ENCODE measurements at regions not wholly inside any gene's neighbourhood (a gene's known extent, or its start where the extent isn't known, plus 50 kb on each side); places are given as distances from the start of the nearest gene placed in this dataset.
"Not testable (repeated sequence)": the region's sequence is repeated elsewhere in the genome, so short reads cannot be mapped to it uniquely, and the experiment has no call there.

DNA sequence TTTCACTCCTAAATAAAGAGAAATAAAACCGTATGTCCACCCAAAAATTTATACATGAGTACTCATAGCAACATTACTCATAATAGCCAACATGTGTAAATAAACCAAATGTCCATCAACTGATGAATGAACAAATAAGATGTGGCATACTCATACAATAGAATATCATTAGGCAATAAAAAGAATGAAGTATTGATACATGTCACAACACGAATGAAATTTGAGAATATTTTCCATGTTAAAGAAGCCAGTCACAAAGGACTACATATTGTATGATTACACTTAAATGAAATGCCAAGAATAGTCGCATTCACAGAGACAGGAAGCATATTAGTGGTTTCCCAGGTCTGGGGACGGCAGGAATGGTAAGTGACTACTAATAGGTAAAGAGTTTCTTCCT is 869.2 kb downstream of the IGSF11 start:
- in situ Hi-C loops (cut with MboI; ENCODE audit: low sequenced_read_pairs): no loop called here

DNA sequence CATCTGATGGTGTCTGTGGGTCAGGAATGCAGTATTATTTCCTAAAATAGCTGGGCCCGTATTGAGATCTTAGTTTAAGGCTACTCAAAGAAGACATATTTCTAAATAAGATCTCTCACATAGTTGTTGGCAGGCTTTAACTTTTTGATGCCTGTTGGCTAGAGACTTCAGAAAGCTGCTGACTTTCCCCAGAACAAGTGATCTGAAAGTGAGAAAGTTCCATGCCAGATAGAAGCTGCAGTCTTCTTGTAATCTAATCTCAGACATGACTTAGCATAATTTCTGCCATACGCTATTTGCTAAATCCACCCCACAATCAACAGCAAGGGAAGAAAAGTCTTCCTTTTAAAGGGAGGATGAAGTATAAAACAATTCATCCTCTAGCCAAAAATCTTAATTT is 867.1 kb downstream of the IGSF11 start:
- in situ Hi-C loops (cut with MboI; ENCODE audit: low sequenced_read_pairs): no loop called here

DNA sequence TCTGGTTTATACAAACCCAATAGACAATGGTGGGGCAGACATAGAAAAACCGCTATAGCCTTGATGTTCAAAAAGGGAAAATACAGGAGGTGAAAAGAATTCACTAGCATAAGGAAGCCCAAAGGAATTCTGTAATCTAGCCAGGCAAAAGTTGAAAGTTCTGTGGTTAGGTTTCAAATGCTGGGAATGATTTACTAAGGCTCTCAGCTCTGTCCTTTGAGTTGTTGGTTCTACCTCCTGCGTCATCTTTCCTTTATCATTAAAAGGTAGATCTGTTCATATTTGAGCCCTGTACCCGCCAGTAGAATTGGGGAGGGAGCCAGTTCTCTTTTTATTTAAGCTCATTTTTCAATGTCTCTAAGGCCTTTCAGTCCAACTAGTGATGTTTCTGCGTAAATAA is 866.5 kb downstream of the IGSF11 start:
- in situ Hi-C loops (cut with MboI; ENCODE audit: low sequenced_read_pairs): no loop called here

DNA sequence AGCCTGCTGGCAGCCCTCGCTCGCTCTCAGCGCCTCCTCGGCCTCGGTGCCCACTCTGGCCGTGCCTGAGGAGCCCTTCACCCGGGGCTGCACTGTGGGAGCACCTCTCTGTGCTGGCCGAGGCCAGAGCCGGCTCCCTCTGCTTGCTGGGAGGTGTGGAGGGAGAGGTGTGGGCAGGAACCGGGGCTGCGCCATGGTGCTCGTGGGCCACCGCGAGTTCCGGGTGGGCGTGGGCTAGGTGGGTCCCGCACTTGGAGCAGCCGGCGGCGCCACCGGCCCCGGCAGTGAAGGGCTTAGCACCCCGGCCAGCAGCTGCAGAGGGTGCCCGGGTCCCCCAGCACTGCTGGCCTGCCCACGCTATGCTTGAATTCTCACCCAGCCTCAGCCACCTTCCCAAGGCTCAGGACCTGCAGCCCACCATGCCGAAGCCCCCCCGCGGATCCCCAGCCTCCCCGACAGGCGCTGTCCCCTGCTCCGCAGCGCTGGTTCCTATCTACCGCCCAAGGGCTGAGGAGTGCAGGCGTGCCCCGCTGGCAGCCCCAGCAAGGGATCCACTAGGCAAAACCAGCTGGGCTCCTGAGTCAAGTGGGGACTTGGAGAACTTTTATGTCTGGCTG is 863.3 kb downstream of the IGSF11 start:
- in situ Hi-C loops (cut with MboI; ENCODE audit: low sequenced_read_pairs): no loop called here

DNA sequence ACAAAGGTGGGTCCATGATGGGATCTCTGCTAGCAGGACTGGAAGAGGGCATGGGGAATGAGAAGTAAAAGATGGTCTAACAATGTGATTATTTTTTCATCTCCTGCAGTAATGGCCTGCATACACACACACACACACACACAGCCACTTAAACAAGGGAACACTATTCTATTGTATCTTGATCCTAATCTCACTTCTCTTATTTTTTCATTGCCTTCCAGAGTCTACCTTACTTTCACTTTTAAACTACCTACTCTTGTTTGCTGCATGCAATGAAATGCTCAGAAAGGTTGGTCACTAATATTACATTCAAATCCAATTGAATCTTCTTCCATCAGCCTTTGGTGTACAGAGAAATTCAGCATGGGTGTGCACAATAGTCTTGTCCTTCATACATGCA is 853.8 kb downstream of the IGSF11 start:
- in situ Hi-C loops (cut with MboI; ENCODE audit: low sequenced_read_pairs): no loop called here

DNA sequence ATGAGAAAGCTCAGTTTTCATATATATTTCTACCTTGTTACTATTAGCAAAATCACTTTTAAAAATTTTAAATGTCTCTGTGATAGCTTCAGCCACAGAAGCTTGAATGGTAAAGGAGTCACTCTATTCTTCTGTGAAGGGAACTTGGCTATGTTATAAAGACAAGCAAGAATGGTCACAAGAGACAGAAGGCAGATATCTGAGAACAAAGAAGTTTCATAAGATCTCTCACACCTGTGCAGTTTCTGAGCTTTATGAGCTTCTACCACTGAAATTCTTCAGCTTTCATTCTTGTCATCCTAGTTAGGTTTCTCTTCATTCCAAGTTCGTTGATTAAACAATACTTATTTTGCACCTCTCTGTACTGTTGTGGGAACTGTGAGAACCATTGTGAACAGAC is 853.4 kb downstream of the IGSF11 start:
- in situ Hi-C loops (cut with MboI; ENCODE audit: low sequenced_read_pairs): no loop called here

DNA sequence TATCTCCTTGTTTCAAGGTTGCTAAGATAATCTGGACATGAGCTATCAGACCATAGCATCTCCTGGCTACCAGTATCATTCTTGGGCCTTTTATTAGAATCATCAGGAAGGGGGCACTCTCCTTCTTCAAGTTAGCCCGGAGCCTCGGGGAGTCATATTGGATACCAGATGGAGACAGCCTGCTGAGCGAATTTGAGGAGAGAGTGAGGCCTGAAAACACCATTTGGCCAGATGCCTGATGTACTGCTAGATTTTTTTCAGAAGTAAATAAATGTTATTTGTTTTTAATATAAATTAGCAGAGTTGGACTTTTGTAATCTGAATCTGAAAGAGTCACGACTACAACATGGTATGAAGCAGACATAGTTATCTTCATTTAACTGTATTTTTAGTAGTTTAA is 848.6 kb downstream of the IGSF11 start:
- in situ Hi-C loops (cut with MboI; ENCODE audit: low sequenced_read_pairs): no loop called here

DNA sequence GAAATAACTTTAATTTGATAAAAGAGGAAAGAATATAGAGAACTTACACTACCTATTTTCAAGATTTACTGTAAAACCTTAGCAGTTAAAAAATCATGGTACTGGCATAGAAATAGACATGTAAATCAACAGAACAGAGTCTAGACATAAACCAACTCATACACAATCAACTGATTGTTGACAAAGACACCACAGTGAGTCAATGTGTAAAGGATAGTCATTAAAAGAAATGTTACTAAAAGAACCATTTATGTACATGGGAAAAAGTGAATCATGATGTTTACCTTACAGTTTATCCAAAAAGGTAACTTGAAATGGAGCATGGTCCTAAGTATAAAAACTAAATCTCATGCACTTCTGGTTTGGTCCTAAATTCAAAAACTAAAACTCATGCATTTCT is 847.4 kb downstream of the IGSF11 start:
- in situ Hi-C loops (cut with MboI; ENCODE audit: low sequenced_read_pairs): no loop called here

DNA sequence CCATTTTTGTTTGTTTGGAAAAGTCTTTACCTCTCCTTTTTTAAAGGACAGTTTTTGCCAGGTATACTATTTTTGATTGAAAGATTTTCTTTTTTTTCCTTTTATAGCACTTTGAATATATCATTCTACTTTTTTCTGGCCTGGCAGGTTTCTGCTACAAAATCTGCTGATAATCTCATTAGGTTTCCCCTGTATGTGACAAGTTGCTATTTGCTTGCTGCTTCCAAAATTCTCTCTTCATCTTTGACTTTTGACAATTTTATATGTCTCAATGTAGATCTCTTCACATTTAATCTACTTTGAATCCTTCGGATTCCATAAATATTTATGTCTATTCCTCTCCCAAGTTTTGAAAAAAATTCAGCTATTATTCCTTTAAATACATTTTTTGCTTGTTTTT is 838.5 kb downstream of the IGSF11 start:
- in situ Hi-C loops (cut with MboI; ENCODE audit: low sequenced_read_pairs): no loop called here

DNA sequence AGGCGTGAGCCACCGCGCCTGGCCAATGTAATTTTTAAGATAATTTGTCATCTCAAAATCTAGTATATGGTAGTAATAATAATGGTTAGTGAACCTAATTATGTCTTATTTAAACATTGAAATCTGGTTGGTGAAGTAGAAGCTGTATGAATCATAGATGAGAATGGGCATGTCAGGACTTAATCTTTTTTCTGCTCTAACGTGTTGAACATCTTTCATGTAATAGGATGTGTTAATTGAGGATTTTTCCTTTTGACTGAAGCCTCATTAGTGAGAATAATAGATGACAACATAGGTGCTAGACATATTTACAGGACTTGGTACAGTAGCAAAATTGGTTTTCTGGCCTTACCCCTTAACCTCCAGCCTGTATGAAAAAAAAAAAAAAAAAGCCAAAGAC is 835.6 kb downstream of the IGSF11 start:
- in situ Hi-C loops (cut with MboI; ENCODE audit: low sequenced_read_pairs): no loop called here

DNA sequence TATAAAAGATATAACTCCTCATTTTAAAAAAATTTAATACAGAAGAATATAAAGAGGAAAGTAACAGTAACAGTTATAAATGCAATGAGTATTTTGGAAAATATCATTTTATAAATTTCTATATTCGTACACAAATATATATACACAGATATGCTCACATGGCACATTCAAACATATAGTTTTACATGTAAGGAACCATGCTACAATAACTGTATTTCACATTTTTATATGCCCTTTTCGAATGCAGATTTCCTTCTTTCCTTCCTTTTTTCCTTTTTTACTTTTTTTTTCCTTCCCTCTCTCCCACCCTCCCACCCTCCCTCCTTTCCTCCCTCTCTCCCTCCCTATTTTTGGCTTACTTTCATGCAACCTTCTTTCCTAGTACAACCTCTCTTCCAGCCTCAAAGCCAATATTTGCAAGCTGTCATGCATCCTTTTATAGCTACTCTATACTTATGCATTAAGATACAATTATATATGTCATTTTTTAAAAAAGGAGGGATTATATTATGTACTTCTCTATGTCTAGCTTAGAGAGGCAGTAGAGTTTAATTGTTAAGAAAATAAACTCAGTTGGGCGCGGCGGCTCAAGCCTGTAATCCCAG is 830.5 kb downstream of the IGSF11 start:
- in situ Hi-C loops (cut with MboI; ENCODE audit: low sequenced_read_pairs): no loop called here

DNA sequence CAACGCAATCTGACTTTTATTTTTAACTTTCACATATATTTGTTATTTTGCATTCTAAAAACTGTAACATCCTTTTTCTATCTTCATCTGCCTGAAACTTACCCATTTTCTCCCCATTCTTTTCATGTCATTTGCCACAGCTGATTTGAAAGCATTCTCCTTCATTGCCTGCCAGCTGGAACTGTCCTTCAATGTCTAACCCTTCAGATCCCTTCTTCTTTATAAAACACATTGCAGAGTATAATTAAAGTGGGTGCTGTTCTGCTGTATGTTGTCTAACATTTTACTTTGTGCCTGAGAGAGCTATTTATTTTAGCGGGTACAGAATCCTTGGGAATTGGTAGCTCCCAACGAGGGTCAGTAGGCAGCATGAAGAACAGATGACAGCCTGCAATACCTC is 827.4 kb downstream of the IGSF11 start:
- in situ Hi-C loops (cut with MboI; ENCODE audit: low sequenced_read_pairs): no loop called here

DNA sequence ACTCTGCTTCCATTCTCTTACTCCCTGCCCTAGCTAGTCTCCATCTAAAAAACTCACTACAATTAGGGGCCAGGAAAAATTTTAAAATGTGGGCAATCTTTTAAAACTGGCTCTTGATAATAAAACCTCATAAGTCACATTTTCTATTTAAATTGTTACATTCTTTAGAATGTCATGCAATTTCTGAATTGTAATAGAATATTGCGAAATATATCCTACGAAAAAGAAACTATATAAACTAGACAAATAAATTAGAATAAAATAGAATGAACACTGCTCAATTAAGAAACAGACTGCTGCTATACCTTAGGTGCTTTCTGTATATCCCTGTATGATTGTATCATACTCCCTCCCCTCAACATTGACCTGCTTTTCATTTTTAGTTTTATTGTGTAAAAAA is 826.0 kb downstream of the IGSF11 start:
- in situ Hi-C loops (cut with MboI; ENCODE audit: low sequenced_read_pairs): no loop called here

DNA sequence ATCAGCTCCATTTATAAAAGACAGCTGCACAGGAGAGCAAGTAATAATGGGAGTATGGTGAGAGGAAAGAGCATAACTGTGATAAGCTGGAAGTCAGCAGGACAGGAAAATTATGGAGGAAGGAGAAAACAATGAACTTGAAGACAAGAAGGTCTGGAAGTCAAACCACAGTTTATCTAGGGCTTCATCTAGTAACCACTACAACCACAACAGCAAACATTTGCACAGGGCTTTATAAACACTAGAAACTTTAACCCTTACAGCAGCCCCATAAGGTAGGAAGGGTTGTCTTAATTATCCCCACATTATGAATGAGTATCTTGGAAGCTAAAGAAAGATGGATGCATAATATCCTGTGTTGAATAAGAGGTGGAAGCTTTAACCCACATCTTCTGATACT is 820.8 kb downstream of the IGSF11 start:
- in situ Hi-C loops (cut with MboI; ENCODE audit: low sequenced_read_pairs): no loop called here

DNA sequence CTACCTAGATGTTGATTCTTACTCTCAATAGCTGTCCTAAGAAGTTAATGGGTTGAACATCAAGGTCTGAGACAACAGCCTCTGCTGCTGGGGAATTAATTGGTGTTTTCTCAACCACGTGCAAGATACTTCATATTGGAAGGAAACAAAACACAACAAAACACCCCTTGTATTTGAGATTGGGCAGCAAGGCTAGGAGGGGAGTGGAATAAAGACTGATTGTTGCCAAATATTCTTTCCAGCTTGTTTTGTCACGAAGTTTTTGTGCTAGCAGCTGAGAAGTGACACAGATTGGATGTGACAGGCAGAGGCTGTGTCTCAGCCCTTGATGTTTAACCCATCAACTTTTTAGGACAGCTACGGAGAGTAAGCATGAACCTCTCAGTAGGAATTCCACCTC is 808.4 kb downstream of the IGSF11 start:
- in situ Hi-C loops (cut with MboI; ENCODE audit: low sequenced_read_pairs): no loop called here

DNA sequence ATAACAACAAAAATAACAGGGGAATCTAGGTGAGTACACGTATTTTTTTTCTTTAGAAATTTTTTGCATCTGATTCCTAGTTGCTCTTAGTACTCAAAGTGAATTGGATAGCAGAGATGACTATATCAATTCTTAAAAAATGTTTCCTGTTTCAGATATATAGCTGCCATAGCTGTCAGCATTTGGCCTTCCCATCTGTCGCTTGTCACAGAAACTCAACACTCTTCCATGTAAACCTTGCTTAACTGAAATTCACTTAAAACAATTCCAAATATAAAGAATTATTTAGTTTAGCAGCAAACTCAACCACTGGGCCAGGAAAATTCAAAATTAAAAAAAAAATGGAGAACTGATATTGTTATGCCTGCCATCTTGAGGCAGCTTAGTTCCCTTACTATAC is 807.5 kb downstream of the IGSF11 start:
- in situ Hi-C loops (cut with MboI; ENCODE audit: low sequenced_read_pairs): no loop called here

DNA sequence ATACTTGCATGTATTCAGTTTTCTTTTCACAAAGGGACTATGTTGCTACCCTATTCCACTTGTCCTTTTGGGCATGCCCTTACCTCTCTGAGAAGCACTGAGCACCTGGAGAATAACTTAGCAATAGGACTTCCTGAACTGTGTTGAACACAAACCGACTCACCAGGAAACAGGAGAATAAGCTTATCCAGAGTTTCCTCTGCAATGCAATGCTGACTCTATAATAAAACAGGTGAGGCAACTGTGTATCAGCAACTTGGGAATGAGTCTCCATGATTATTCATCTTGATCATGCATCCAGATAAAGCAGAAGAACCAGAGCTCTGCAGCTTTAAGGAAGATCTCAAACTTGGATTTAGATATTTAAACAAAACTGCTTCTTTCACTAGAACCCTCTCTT is 806.5 kb downstream of the IGSF11 start:
- in situ Hi-C loops (cut with MboI; ENCODE audit: low sequenced_read_pairs): no loop called here

DNA sequence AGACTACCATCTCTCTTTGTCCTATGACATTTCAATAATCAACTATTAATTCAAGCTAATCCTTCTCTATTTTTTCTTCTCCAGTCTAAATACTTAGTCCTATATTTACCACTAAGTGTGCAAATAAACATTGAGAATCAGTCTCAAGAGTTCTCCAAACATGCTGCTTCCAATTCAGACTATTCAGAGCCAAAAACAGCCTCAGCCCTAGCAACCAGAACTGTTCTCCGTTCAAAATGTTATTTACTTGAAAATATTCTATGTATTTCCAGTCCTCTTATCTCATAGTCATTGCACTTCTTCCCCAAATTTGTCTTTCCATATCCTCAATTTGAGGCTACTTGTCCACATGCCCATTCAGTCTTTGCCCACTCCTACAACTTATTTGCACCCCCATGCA is 805.5 kb downstream of the IGSF11 start:
- in situ Hi-C loops (cut with MboI; ENCODE audit: low sequenced_read_pairs): no loop called here

DNA sequence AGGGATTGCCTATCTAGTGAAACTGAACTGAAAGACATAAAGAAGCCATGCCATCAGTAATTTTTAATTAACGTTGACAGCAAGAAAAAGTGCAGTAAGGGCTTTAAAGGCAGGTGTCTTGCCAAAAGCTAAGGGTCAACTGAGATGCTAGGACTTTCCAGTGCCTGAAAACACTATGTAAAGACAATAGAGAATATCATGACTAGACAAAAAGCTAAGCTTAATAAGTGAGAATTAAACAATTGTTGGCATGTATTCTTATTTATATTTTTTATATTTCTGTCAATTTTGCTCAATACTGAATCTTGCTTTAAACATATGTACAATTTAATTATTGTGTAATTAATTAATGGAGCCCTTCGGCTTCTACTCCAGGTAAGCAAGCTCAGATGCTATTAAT is 803.1 kb downstream of the IGSF11 start:
- in situ Hi-C loops (cut with MboI; ENCODE audit: low sequenced_read_pairs): no loop called here

DNA sequence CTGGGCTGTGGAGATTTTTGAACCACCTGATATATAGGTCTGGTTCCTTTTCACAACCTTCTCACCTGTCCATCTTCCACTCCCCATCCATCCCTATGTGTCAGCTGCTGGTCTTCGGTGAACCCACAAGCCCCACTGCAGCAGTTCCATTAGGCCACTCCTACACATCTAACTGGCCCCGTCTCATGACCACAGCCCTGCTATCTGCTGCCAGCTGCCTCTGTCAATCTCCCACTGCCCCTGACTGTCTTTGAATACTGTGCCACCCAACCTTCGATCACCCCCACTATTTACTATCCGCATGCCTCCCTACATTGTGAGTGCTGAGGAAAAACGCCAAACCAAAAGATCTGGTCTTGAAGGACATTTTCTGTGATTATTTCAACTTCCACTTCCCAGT is 795.4 kb downstream of the IGSF11 start:
- in situ Hi-C loops (cut with MboI; ENCODE audit: low sequenced_read_pairs): no loop called here

DNA sequence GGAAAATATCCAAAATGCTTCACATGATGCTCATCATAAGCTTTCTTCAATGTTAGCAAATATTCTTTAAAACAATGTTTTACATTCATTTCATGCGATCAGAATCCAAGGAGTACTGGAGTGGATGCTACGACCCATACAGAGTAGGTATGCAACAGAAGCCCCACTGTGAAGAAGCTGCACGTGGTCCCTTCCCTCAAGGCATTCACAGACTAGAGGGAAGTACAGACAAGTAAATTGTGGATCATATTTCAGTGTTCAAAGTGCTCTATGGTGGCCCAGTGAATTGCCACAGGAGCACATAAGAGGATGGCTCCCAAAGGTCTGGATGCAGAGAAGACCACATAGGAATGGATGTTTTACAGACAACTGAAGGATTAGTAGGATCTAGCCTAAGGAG is 789.9 kb downstream of the IGSF11 start:
- in situ Hi-C loops (cut with MboI; ENCODE audit: low sequenced_read_pairs): no loop called here

DNA sequence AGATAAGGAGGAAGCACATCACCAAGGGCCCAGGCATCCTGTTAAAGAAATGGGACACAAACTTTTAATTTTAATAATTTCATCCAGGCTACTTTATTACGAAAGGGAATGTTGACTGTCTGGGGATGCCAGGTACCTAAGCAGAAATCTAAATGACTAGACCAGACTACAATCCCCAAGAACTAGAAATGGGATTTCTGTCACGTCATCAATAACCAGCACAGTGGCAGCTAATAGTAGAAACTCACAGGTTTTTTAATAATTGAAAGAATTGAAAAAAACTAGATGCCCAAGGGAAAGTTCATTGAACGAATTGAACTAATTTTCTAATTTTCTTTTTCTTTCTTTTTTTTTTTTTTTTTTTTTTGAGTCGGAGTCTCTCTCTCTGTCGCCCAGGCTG is 789.3 kb downstream of the IGSF11 start:
- in situ Hi-C loops (cut with MboI; ENCODE audit: low sequenced_read_pairs): no loop called here

DNA sequence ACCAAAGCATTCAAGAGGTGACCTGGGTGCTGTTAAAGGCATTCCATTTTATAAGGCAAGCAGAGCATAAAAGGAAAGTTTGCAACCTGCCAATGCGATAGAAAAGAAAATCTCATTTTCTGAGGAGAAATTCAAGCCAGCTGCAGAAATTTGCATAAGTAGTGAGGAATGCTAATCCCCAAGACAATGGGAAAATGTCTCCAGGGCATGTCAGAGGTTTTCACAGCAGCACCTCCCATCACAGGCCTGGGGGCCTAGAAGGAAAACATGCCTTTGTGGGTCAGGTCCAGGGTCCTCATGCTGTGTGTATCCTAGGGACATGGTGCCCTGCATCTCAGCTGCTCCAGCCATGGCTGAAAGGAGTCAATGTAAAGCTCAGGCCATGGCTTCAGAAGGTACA is 775.8 kb downstream of the IGSF11 start:
- in situ Hi-C loops (cut with MboI; ENCODE audit: low sequenced_read_pairs): not testable (repeated sequence)
